ENCODE measurements at regions not wholly inside any gene's neighbourhood (a gene's known extent, or its start where the extent isn't known, plus 50 kb on each side); places are given as distances from the start of the nearest gene placed in this dataset.

GRCh38 chr1:170296211-170296610, 150.5 kb downstream of the NTMT2 start:
- no peak overlapping the region for H3K4me3 ChIP-seq (ENCODE audit: low read length)
- no peak overlapping the region for H3K27ac ChIP-seq (ENCODE audit: low read length)
- 60% methylated on average over 1 of the region's 3 CpGs for WGBS (ENCODE audit: insufficient coverage, low lambda C conversion rate)
- H3K9me3 ChIP-seq (ENCODE audit: control insufficient read depth, low read depth, low read length): no peaks in the 10 kb centered on the region
- H3K27me3 ChIP-seq (ENCODE audit: control insufficient read depth, insufficient read depth, low read length): no peaks in the 10 kb centered on the region
- H3K4me1 ChIP-seq (ENCODE audit: control insufficient read depth, insufficient read depth, low read length): no peaks in the 10 kb centered on the region
- no peaks in the 10 kb centered on the region for H3K36me3 ChIP-seq (ENCODE audit: control insufficient read depth, insufficient read depth, low read length)
- DNase-seq: no peak

- Histone ChIP-seq H3K4me1 (ENCODE audit: control insufficient read depth, insufficient read depth, low read length) (no peaks in the 10 kb centered on the region), H3K27me3 (ENCODE audit: control insufficient read depth, insufficient read depth, low read length) (no peaks in the 10 kb centered on the region), H3K36me3 (ENCODE audit: control insufficient read depth, insufficient read depth, low read length) (no peaks in the 10 kb centered on the region), H3K27ac (ENCODE audit: low read length) (no peak overlapping the region), H3K9me3 (ENCODE audit: control insufficient read depth, low read depth, low read length) (no peaks in the 10 kb centered on the region), H3K4me3 (ENCODE audit: low read length) (no peak overlapping the region)
- no peak for DNase-seq
- WGBS (ENCODE audit: insufficient coverage, low lambda C conversion rate): no CpG with 5 or more reads among the region's 2 CpGs
Measured at GRCh38 chr1:170296642-170297041, 150.9 kb downstream of the NTMT2 start.

GRCh38 chr1:170301596-170301995, 155.8 kb downstream of the NTMT2 start:
- WGBS (ENCODE audit: insufficient coverage, low lambda C conversion rate): 74% methylated on average over 3 of the region's 3 CpGs
- Histone ChIP-seq H3K4me3 (ENCODE audit: low read length) (no peak overlapping the region), H3K36me3 (ENCODE audit: control insufficient read depth, insufficient read depth, low read length) (no peaks in the 10 kb centered on the region), H3K9me3 (ENCODE audit: control insufficient read depth, low read depth, low read length) (no peaks in the 10 kb centered on the region), H3K27me3 (ENCODE audit: control insufficient read depth, insufficient read depth, low read length) (no peaks in the 10 kb centered on the region), H3K4me1 (ENCODE audit: control insufficient read depth, insufficient read depth, low read length) (no peaks in the 10 kb centered on the region), H3K27ac (ENCODE audit: low read length) (no peak overlapping the region)
- DNase-seq: no peak

- H3K36me3 ChIP-seq (ENCODE audit: control insufficient read depth, insufficient read depth, low read length): no peaks in the 10 kb centered on the region
- DNase-seq: no peak
- no peaks in the 10 kb centered on the region for H3K4me1 ChIP-seq (ENCODE audit: control insufficient read depth, insufficient read depth, low read length)
- WGBS (ENCODE audit: insufficient coverage, low lambda C conversion rate): 50% methylated on average over 1 of the region's 1 CpG
- H3K27me3 ChIP-seq (ENCODE audit: control insufficient read depth, insufficient read depth, low read length): no peaks in the 10 kb centered on the region
- no peak overlapping the region for H3K4me3 ChIP-seq (ENCODE audit: low read length)
- H3K27ac ChIP-seq (ENCODE audit: low read length): no peak overlapping the region
- no peaks in the 10 kb centered on the region for H3K9me3 ChIP-seq (ENCODE audit: control insufficient read depth, low read depth, low read length)
Measured at GRCh38 chr1:170303034-170303433, 157.3 kb downstream of the NTMT2 start.

- DNase-seq: no peak
- no peaks in the 10 kb centered on the region for H3K9me3 ChIP-seq (ENCODE audit: control insufficient read depth, low read depth, low read length)
- no peak overlapping the region for H3K4me3 ChIP-seq (ENCODE audit: low read length)
- H3K27me3 ChIP-seq (ENCODE audit: control insufficient read depth, insufficient read depth, low read length): no peaks in the 10 kb centered on the region
- H3K4me1 ChIP-seq (ENCODE audit: control insufficient read depth, insufficient read depth, low read length): no peaks in the 10 kb centered on the region
- WGBS (ENCODE audit: insufficient coverage, low lambda C conversion rate): 86% methylated on average over 1 of the region's 2 CpGs
- H3K36me3 ChIP-seq (ENCODE audit: control insufficient read depth, insufficient read depth, low read length): no peaks in the 10 kb centered on the region
- H3K27ac ChIP-seq (ENCODE audit: low read length): no peak overlapping the region
Measured at GRCh38 chr1:170305777-170306512, 160.2 kb downstream of the NTMT2 start.

- Histone ChIP-seq H3K4me1 (ENCODE audit: control insufficient read depth, insufficient read depth, low read length) (no peaks in the 10 kb centered on the region), H3K36me3 (ENCODE audit: control insufficient read depth, insufficient read depth, low read length) (no peaks in the 10 kb centered on the region), H3K4me3 (ENCODE audit: low read length) (no peak overlapping the region), H3K27me3 (ENCODE audit: control insufficient read depth, insufficient read depth, low read length) (no peaks in the 10 kb centered on the region), H3K9me3 (ENCODE audit: control insufficient read depth, low read depth, low read length) (no peaks in the 10 kb centered on the region), H3K27ac (ENCODE audit: low read length) (no peak overlapping the region)
- DNase-seq: no peak
Measured at GRCh38 chr1:170306513-170306910, 160.8 kb downstream of the NTMT2 start.

- Histone ChIP-seq H3K36me3 (ENCODE audit: control insufficient read depth, insufficient read depth, low read length) (no peaks in the 10 kb centered on the region), H3K27ac (ENCODE audit: low read length) (no peak overlapping the region), H3K4me1 (ENCODE audit: control insufficient read depth, insufficient read depth, low read length) (no peaks in the 10 kb centered on the region), H3K4me3 (ENCODE audit: low read length) (no peak overlapping the region), H3K9me3 (ENCODE audit: control insufficient read depth, low read depth, low read length) (no peaks in the 10 kb centered on the region), H3K27me3 (ENCODE audit: control insufficient read depth, insufficient read depth, low read length) (no peaks in the 10 kb centered on the region)
- WGBS (ENCODE audit: insufficient coverage, low lambda C conversion rate): 100% methylated on average over 1 of the region's 2 CpGs
- no peak for DNase-seq
Measured at GRCh38 chr1:170306948-170307347, 161.2 kb downstream of the NTMT2 start.

- Histone ChIP-seq H3K4me1 (ENCODE audit: control insufficient read depth, insufficient read depth, low read length) (no peaks in the 10 kb centered on the region), H3K9me3 (ENCODE audit: control insufficient read depth, low read depth, low read length) (no peaks in the 10 kb centered on the region), H3K27ac (ENCODE audit: low read length) (no peak overlapping the region), H3K27me3 (ENCODE audit: control insufficient read depth, insufficient read depth, low read length) (no peaks in the 10 kb centered on the region), H3K4me3 (ENCODE audit: low read length) (no peak overlapping the region), H3K36me3 (ENCODE audit: control insufficient read depth, insufficient read depth, low read length) (no peaks in the 10 kb centered on the region)
- WGBS (ENCODE audit: insufficient coverage, low lambda C conversion rate): no CpG with 5 or more reads among the region's 1 CpG
- no peak for DNase-seq
Measured at GRCh38 chr1:170307426-170307825, 161.7 kb downstream of the NTMT2 start.

- Histone ChIP-seq H3K4me3 (ENCODE audit: low read length) (no peak overlapping the region), H3K4me1 (ENCODE audit: control insufficient read depth, insufficient read depth, low read length) (no peaks in the 10 kb centered on the region), H3K27me3 (ENCODE audit: control insufficient read depth, insufficient read depth, low read length) (no peaks in the 10 kb centered on the region), H3K9me3 (ENCODE audit: control insufficient read depth, low read depth, low read length) (no peaks in the 10 kb centered on the region), H3K27ac (ENCODE audit: low read length) (no peak overlapping the region), H3K36me3 (ENCODE audit: control insufficient read depth, insufficient read depth, low read length) (no peaks in the 10 kb centered on the region)
- WGBS (ENCODE audit: insufficient coverage, low lambda C conversion rate): no CpG with 5 or more reads among the region's 10 CpGs
- peak in 1 of 2 donors; percentile 2 for DNase-seq
Measured at GRCh38 chr1:170309389-170310013, 163.7 kb downstream of the NTMT2 start.

- H3K4me3 ChIP-seq (ENCODE audit: low read length): no peak overlapping the region
- no peak for DNase-seq
- no peaks in the 10 kb centered on the region for H3K9me3 ChIP-seq (ENCODE audit: control insufficient read depth, low read depth, low read length)
- H3K36me3 ChIP-seq (ENCODE audit: control insufficient read depth, insufficient read depth, low read length): no peaks in the 10 kb centered on the region
- H3K27me3 ChIP-seq (ENCODE audit: control insufficient read depth, insufficient read depth, low read length): no peaks in the 10 kb centered on the region
- WGBS (ENCODE audit: insufficient coverage, low lambda C conversion rate): no CpG with 5 or more reads among the region's 1 CpG
- H3K4me1 ChIP-seq (ENCODE audit: control insufficient read depth, insufficient read depth, low read length): no peaks in the 10 kb centered on the region
- no peak overlapping the region for H3K27ac ChIP-seq (ENCODE audit: low read length)
Measured at GRCh38 chr1:170310014-170310405, 164.3 kb downstream of the NTMT2 start.

GRCh38 chr1:170310951-170311350, 165.2 kb downstream of the NTMT2 start:
- DNase-seq: no peak
- Histone ChIP-seq H3K4me1 (ENCODE audit: control insufficient read depth, insufficient read depth, low read length) (no peaks in the 10 kb centered on the region), H3K27me3 (ENCODE audit: control insufficient read depth, insufficient read depth, low read length) (no peaks in the 10 kb centered on the region), H3K27ac (ENCODE audit: low read length) (no peak overlapping the region), H3K9me3 (ENCODE audit: control insufficient read depth, low read depth, low read length) (no peaks in the 10 kb centered on the region), H3K4me3 (ENCODE audit: low read length) (no peak overlapping the region), H3K36me3 (ENCODE audit: control insufficient read depth, insufficient read depth, low read length) (no peaks in the 10 kb centered on the region)
- no CpG with 5 or more reads among the region's 1 CpG for WGBS (ENCODE audit: insufficient coverage, low lambda C conversion rate)
